GM19324 (cell line): ENCODE measurements at regions not wholly inside any gene's neighbourhood (a gene's known extent, or its start where the extent isn't known, plus 50 kb on each side); places are given as distances from the start of the nearest gene placed in this dataset.

Experiments
- ATAC-seq: cut with Tn5 transposase; IDR thresholded peaks from one replicate; pipeline ENCODE4 v1.9.1; 2021; ENCODE audit warnings: mild to moderate bottlenecking, moderate library complexity; ENCODE audit not compliant: unreplicated experiment, low FRiP score

DNA sequence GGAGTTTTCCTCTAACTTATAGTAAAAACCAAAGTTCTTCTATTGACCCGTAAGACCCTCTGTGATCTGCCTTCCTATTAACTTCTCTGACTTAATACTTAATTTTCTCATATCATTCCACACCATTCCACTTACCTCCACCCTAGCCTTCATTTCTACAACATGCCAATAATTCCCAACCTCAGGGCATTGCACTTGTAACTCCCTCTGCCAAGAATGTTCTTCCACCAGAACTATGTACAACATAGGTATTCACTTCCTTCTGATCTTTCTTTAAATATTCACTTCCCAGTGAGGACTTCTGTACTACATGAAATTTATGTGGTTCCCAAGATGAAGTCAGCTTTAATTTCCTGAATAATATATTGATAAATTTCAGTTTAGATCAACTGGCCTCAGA, 531.7 kb downstream of the LRFN5 start:
- ATAC-seq: no peak

DNA sequence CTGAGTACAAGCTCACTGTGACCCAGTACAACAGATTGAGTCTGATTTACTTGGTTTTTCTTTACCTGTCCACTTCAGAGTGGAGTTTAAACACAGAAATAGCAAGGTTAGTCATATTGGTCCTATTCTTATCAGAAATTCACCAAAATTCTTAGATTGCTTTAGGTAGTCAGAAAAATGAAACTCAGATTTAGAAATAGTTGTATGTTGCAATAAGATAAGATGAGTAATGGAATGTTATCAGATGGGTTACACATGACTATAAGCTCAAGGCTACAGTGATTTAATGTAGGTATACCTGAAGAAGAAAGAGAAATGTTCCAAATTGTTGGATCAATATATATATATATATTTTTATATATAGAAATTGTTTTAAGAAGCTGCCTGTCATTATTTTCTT, 524.1 kb downstream of the LRFN5 start:
- ATAC-seq: no peak

DNA sequence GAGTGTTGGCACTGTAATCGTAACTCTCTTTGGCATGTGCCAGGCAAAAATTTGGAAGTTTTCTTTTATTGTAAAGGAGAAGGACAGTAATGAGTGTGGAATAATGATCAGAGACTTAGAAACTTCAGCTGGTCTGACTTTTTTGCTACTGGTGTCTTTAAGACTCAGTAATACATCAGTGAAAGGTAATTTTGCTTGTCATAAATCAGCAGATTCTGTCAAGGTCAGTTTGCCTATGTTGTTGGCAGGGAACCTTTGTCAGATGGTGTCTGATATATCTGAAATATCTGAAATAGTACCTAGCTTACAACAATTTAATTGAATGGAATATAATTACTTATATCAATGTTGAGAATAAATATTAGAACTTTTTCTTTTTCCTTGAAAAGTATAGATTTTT, 516.9 kb downstream of the LRFN5 start:
- no peak for ATAC-seq

DNA sequence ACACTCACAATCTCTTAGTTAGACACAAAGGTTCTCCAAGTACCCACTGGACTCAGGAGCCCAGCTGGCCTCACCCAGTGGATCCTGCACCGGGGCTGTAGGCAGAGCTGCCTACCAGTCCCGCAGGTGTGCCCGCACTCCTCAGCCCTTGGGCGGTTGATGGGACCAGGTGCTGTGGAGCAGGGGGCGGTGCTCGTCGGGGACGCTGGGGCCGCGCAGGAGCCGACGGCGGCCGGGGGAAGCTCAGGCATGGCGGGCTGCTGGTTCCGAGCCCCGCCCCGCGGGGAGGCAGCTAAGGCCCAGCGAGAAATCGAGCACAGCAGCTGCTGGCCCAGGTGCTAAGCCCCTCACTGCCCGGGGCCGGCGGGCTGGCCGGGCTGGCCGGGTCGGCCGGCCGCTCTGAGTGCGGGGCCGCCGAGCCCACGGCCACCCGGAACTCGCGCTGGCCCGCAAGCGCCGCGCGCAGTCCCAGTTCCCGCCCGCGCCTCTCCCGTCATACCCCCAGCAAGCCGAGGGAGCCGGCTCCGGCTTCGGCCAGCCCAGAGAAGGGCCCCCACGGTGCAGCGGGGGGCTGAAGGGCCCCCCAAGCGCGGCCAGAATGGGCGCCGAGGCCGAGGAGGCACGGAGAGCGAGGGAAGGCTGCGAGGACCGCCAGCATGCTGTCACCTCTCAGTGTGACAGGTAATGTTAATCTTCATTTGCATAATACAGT, 506.8 kb downstream of the LRFN5 start:
- ATAC-seq: no peak

DNA sequence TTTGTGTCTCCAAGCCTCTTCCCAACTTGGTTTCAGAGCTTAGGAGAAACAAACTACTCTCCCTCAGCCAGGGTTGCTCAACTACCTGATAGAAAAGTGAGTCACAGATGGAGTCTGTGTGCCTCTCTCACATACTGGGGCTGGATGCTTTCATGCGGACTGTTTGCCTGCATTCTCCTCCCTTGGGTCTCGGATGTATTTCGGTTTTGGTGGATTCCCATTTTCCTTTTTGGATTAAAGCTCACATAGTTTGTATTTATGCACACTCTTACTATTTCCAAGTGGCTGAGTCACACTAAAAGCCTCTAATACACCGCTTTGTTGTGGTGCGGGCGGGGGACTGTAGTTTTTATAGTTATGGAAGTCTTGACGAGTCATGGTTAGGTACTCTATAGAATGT, 505.4 kb downstream of the LRFN5 start:
- ATAC-seq: no peak

DNA sequence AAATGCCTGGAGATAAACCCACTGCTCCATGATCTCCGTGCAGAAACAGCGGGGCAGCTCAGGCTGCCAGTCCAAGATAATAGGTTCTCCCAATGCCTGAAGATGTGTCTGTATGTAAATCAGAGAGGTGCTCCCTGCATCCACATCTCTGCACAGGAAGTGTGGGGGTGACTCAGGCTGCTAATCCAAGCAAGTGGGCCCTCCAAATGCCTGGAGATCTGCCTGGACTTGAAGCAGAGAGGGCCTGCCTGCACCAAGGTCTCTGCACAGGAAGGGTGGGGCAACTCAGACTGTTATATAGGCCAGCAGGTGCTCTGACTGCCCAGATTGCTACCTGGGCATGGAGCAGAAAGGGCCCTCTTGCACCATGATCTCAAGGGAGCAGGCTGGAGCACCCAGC, 504.7 kb downstream of the LRFN5 start:
- ATAC-seq: no peak

DNA sequence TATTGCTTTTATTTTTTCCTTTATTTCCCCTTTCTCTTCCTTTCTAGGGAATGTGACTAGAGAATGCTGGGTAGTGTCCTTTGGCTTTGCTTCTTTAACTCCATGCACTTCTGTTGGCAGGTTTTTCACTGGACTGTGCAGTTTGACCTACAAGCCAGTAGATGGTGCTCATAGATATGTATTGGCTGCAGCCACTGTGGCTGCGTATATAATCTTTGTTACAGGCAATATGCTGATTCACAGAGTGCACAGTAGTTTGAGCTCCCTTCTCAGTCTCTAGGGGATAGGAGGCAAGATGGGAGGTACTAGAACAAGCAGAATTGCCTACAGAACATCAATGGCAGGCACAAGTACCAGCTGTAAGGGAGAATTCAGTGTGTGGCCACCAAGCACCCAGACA, 503.5 kb downstream of the LRFN5 start:
- ATAC-seq: no peak

DNA sequence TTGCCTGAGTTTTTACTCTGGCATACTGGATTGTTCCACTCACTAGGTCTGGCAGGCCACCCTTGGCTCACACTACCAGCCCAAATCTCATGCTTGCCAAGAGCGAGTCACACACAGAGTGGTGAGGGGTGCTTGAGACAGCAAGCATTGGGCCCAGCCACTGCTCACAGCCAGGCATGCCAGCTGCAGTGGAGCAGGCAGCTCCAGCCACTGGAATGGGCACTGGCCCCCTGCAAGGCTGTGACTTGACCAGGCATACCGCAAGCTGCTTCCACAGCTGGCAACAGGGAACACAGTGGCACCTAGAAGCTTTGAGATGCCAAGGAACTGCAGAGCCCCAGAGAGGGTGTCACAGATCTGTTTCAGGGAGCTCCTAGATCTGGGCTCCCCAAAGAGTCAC, 488.5 kb downstream of the LRFN5 start:
- no peak for ATAC-seq

DNA sequence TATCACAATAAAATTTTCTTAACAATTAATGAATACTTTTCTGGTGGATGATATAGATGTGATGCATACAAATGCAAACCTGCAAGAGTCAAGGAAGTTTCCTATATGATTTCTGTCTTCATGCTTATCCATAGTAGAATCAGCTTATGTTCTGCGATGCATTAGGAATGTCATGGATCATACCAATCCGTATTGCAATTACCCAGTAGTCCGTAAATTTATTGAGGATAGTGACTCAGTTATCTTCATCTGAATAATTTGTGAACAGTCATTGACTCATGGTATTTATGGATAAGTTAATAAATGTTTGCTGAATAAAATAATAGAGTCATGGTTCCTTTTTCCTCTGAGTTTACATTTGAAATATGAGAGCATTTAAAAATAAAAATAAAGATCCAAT, 483.4 kb downstream of the LRFN5 start:
- no peak for ATAC-seq

DNA sequence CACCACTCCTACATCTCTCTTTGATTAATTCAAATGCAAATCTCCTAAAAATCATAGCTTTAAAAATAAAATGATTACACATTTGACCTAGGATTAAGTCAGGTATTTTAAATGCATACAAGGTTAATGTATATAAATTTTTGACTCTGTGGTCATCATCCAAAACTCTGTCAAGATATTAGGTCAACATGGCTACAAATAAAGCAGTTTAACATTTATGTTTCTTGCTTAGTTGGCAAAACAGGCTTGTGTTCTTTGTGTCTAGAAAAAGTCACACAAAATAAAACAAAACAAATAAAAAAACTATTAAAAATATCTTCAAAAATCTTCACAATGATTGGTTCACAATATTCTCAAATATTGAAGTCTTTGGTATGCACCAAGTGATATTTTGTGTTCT, 473.2 kb downstream of the LRFN5 start:
- no peak for ATAC-seq

DNA sequence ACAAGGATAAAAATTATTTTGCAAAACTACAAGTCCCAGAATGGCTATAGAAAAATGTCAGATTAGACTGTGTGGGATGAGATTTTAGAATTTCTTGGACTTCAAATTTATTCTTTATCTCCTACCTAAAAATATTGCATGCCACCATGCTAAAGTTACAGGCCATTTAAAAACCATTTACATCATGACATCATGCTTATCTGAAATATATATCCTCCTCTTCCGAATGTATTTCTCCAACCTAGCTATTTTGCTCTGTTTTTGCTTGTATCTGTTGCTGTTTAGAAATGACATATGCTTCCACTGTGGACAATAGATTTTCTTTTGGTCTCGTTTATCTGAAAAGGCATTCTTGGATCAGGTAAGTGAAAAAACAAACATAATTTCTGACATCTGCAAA, 471.7 kb downstream of the LRFN5 start:
- ATAC-seq: no peak

DNA sequence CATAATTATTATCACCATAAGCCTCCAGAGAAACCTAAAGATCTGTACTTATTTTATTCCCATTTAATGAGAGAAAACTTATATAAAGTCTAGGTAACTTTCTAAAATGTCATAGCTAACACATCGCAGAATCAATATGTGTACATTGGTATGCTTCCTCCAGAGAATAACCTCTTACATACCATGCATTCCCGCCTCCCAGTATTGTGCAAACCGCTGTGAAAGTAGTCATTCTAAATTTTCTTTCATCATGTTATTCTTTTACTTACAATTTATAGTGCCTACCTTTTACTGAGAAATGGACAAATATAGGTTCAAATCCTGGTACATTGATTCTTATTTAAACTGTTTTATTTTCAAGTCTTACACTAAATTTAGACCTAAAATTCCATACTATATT, 463.4 kb downstream of the LRFN5 start:
- ATAC-seq: no peak

DNA sequence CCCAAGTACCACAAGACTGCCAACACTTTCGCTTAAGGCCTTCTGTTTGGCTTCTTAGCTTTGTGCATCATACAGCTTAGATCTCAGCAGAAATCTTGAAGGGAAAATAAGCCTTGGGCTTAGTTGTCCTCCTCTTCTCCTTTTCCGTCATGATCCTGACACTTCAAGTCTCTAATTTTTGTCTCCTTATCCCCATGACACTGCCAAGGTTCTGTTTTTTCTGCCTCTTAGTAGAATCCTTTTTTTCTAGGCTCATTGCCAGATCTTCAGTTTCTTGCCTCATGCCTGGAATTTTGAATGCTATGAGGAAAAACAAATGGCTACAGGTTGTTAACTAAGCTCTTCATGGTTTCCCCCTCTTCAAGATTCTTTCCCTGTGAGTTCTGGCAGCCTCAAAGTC, 450.4 kb downstream of the LRFN5 start:
- no peak for ATAC-seq

DNA sequence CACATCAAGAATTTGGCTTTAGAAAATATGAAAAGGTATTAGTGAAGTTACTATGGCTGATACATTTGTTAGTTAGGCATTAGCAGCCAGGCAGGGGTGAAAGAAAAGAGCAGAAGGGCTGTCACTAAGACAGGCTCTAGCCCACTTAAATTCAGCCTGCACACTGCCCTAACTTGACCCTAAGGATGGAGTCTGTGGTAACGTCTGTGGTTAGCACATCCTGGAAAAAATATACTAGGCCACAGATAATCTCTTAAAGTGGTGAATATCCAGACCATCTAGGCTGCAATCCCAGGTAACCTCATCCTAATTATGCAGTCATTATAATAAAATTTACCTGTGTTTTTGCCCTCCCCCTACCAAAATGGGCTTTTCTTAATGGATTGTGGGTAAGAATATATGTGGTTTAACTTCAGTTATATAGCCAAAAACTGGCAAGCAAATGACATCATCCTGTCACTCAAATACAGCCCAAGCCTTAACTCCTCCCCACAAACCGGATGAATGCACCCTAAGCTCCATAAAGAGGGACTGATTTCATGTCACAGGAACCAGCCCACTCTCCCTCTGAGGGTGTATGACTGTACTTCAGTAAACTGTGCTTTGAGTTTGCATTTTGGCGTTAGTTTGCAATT, 440.9 kb downstream of the LRFN5 start:
- ATAC-seq: no peak

DNA sequence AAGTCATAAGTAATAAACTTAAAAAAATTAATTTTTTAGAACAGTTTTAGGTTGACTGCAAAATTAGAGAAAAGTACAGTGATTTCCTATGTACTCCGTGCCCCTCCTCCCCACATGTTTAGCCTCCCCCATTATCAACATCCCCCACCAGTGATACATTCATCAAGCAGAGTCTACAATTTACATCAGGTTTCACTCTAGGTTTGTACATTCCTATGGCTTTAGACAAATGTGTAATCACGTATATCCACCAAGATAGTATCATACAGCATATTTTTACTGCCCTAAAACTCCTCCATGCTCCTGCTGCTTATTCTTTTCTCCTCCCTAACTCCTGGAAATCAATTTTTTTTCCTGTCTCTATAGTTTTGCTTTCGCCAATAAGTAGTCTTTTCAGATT, 438.7 kb downstream of the LRFN5 start:
- ATAC-seq: no peak

DNA sequence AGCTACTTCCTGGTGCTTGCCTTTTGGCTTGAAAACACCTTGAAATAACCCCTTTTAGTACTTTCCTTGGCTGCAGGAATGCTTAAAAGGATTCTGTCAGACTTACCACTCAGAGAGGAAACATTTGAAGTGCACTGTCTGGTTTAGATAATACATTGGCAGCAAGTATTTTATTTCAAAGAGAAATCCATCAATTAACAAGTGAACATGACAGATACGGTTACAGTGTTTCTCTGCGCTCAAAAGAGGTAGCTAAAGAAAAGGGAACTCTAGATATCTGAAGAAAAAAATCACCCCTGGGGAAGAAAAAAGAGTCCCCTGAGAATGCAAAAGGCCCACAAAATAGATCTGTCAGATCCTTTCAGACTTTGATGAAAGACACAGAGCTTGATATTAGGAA, 421.9 kb downstream of the LRFN5 start:
- ATAC-seq: no peak

DNA sequence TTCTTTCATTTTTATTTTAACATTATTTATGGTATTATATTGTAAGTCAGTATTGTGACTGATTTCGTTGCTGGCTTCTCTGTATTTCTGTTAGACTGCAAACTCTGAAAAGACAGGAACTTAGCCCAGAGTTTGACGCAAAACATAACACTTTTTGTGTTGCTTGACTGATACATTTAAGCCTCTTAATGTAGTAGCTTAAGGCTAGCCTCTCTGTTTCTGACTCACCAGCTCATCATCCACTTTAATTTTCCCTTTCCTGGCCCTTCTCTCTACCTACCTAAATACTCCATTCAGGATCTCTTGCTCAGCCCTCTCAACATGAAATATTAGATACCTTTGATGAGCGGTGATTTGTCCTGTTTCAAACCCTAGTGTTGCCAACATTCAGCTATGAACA, 420.6 kb downstream of the LRFN5 start:
- ATAC-seq: no peak

DNA sequence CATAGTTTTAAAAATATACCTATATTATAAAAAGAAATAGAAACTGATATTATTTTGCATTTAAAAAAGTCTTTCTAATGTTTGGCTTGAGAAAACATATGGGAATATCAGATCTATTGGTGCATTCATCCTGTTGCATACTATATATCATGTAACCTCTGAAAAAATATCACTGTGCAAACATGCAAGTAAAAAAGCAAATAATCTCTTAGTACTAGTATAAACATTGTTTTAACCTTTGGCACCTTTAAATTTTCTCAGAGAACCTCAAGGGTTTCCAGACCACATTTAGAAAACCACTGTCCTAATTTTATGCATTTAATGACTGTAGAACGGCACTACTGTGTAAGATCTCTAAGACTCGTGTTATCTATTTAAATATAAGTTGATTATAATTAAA, 416.8 kb downstream of the LRFN5 start:
- ATAC-seq: no peak

DNA sequence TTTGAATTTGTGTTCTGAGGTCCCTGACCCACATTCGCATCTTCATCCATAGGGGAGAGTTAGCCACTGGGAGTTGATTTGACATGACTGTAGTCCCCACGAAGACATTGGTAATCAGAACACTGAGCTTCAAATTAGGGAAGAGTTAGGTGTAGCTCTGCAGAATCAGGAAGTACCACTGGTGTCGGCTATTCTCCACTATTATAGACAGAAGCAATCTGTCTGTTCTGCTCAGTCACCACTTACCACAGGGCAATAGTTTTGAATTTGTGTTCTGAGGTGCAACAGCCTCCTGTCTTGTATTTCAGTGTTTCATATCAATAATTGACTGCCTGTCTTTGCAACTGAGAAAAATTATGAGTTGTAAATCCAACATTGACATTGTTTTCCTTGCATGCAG, 407.6 kb downstream of the LRFN5 start:
- ATAC-seq: no peak

DNA sequence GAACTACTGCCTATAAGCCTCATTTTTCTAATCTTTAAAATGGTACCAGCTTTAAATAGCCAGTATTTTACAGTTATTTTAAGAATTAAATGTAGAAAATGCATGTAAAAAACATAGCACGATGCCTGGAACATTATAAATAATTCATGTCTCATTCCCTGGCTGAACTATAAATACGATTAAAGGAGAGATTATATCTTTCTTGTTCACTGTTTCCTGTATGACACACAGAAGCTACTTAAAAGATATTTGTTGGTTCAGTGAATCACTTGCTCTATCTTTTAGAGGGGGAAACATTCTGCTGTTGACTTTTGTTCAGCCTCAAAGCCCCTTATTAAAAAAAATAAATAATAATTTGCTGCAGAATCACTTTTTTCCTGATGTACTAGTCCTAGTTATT, 406.9 kb downstream of the LRFN5 start:
- no peak for ATAC-seq

DNA sequence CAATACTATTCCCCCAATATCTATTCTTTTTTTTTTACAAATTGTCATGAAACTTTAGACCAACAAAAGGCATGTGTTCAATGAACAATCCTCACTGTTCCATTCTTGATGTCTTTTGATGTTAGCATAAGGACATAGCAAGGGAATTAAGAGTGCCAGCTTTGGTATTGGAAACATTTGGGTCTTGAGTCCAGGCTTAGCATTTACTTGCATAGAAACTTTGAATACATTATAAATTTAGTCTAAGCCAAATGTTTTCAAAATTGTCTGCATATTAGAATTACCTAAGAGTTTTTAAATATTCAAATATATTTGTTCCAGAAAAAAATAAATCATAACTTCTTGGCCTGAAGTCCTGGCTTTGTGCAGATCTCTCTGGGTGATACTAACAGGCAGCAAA, 406.5 kb downstream of the LRFN5 start:
- ATAC-seq: no peak

DNA sequence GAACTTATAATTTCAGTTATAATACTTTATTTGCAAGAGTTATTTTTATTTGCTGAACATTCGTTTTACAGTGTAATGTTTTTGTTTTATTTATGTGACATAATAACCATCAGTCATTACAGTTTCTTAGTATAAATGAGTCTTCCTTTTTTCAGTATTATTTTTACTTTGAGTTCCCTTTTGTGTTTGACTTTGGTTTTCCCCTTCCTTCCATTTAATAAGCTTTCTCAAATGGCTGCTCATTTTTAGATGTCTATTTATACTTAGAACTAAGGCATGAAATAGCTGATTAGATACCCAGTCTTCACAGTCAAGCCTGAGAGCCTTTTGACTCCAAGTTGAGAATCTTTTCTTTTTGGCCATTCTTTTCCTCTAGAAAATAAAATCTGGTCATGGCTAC, 404.5 kb downstream of the LRFN5 start:
- ATAC-seq: no peak

DNA sequence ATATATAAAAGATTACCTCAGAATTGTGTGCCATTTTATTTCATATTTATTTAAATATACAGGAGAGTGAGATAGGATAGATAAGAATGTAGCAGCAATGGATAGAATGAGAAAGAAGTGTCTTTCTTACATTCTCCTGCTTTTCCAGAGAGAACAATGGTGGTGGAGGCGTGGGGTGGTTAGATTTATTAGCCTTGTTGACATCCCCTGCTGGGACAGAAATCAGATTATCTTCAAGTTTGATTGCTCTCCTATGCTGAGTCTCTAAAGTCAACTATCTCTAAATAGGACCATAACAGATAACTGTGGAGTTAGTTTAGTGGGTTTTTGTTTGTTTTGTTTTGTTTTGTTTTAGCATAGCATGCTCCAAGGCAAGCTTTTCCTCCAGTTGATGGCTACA, 397.6 kb downstream of the LRFN5 start:
- ATAC-seq: no peak
